HG03439 (cell line): ENCODE measurements at regions not wholly inside any gene's neighbourhood (a gene's known extent, or its start where the extent isn't known, plus 50 kb on each side); places are given as distances from the start of the nearest gene placed in this dataset.
"Not testable (repeated sequence)": the region's sequence is repeated elsewhere in the genome, so short reads cannot be mapped to it uniquely, and the experiment has no call there.

ENCODE experiments used
- ATAC-seq: cut with Tn5 transposase; IDR thresholded peaks from one replicate; pipeline ENCODE4 v1.9.1; 2021; ENCODE audit warnings: mild to moderate bottlenecking, moderate library complexity; ENCODE audit not compliant: unreplicated experiment

- ATAC-seq: no peak
Observed at GRCh38 chr5:62931153-62931950, 352.7 kb downstream of the LRRC70 start.

- ATAC-seq: no peak
Observed at GRCh38 chr5:62922191-62922590, 343.6 kb downstream of the LRRC70 start.

GRCh38 chr5:62920856-62921255, 342.2 kb downstream of the LRRC70 start:
- ATAC-seq: no peak

- ATAC-seq: no peak
Observed at GRCh38 chr5:62909326-62909725, 330.7 kb downstream of the LRRC70 start.

- ATAC-seq: no peak
Observed at GRCh38 chr5:62902126-62902525, 323.5 kb downstream of the LRRC70 start.

GRCh38 chr5:62900976-62901375, 322.4 kb downstream of the LRRC70 start:
- ATAC-seq: no peak

DNA sequence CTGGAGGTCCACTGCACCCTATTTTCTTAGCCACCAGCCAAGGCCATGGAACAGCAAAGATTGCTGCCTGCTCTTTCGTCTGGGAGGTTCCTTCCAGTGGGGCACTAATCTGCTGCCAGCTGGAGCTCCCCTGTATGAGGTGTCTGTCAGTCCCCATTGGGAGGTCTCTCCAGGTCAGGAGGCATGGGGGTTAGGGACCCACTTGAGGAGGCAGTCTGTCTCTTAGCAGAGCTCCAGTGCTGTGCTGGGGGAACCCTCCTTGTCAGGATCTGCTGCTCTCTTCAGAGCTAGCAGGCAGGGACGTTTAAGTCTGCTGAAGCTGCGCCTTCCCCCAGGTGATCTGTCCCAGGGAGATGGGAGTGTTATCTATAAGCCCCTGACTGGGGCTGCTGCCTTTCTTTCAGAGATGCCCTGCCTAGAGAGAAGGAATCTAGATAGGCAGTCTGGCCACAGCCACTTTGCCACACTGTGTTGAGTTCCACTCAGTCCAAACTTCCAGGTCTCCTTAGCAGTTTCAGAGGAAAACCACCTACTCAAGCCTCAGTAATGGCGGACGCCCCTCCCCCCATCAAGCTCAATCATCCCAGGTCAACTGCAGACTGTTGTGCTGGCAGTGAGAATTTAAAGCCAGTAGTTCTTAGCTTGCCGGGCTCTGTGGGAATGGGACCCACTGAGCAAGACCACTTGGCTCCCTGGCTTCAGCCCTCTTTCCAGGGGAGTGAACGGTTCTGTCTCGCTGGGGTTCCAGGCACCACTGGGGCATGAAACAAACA, 317.7 kb downstream of the LRRC70 start:
- ATAC-seq: no peak

GRCh38 chr5:62886603-62887315, 308.1 kb downstream of the LRRC70 start:
- ATAC-seq: no peak

DNA sequence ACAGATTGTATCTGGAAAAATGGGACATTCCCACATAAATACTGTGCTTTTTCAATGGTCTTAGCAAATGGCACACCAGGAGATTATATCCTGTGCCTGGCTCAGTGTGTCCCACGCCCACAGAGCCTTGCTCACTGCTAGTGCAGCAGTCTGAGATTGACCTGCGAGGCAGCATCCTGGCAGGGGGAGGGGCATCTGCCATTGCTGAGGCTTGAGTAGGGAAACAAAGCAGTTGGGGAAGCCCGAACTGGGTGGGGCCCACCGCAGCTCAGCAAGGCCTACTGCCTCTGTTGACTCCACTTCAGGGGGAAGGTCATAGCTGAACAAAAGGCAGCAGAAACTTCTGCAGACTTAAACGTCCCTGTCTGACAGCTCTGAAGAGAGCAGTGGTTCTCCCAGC, 258.7 kb downstream of the LRRC70 start:
- ATAC-seq: not testable (repeated sequence)

DNA sequence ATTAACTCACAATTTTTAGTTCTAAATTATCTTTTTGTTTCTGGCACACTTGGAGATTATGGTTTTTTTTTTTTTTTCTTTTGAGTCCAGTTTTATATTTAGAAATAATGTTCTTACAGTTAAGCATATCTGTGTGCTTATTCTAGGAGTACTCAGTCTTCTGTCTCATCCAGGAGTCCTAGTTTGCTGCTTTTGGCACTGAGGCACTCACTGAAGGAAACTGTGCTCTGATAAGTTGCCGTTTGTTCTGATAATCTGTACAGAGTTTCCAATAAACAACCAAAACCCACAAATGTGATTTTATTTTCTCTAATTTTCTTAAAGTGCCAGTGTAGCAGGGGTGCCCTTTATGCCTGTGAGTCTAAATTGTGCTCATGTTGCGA, 251.0 kb downstream of the LRRC70 start:
- ATAC-seq: no peak

DNA sequence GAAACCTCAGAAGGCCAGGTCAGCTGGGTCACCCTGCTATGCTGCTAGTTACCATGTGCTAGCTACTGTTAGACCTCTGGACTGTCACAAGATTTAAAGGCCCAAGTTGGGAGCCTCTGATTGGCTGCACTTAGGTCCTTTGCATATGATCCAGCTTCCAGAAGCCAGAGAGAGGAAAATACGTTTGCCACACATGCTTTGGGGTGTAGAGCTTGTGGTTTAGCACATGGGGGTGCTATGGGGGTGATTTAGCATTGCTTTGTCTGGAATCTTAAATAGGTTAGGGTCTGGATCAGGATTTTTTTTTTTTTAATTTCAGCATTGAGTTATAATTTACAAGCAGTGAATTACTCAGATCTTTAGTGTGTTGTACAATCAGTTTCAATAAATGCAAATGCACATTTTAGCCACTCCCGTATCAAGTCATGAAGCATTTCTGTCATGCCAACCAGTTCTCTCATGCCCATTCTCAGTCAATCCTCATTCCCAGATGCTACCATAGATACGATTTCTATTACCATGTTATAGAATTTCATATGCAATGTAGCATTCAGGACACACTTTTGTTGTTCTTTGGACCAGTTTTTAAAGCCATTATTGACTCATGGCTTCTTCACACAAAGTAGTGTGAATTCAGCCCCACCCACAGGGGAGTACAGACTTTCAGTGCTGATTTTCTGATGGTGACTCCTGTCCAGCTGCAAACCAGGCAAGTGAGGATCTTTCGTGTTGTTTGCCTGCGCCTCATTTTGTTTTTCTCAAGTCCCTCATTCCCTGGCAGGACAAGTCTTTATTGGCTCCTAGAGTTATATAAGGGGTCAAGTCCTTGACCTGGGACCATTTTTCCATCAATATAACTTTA, 250.4 kb downstream of the LRRC70 start:
- ATAC-seq: no peak

DNA sequence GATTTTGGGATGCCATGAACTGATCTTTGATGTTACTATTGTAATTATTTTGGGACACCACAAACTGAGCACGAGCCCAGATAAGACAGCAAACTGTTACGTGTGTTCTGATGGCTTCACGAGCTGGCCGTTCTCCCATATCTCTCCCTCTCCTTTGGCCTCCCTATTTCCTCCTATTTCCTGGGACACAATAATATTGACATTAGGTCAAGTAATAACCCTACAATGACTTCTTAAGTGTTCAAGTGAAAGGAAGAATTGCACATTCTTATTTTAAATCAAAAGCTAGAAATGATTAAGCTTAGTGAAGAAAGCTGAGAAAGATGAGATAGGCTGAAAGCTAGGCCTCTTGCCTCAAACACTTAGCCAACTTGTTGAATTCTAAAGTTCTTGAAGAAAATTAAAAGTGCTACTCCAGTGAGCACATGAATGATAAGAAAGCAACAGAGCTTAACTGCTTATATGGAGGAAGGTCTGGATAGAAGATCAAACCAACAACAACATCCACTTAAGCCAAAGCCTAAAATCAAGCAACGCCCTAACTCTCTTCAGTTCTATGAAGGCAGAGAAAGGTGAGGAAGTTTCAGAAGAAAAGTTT, 247.1 kb downstream of the LRRC70 start:
- no peak for ATAC-seq

DNA sequence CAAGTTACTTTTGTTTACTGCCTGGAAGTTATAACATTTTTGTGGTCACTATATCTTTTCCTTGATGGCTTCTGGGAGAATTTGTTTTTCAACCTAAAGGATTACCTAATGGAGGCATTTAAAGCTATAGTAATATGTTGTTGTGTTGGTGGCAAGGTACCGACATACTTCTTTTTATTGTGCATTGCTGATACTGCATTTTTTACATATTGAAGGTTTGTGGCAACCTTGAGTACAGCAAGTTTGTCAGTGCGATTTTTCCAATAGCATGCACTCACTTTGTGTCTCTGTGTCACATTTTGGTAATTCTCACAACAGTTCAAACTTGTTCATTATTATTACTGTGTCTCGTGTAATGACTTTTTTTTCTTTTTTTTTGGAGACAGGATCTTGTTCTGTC, 246.3 kb downstream of the LRRC70 start:
- no peak for ATAC-seq

GRCh38 chr5:62817043-62817442, 238.4 kb downstream of the LRRC70 start:
- ATAC-seq: not testable (repeated sequence)

DNA sequence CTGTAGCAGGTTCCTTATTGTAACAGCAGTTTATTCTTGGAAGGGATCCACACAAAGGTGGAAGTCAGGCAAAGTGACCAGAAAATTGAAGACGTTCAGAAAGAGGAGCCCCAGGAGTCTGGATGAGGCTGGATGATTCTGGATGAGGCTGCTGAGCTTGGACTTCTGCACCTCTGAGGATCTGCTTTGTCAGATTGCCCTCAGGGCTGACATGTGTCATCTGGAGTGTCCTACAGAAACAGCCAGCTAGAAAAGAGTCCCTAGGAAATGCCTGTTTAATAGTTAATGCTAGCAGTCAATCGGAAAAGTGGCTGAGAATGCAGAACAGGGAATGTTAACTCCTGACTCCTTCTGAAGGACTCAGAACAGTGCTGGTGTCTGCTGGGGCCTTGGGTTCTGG, 236.4 kb downstream of the LRRC70 start:
- no peak for ATAC-seq

DNA sequence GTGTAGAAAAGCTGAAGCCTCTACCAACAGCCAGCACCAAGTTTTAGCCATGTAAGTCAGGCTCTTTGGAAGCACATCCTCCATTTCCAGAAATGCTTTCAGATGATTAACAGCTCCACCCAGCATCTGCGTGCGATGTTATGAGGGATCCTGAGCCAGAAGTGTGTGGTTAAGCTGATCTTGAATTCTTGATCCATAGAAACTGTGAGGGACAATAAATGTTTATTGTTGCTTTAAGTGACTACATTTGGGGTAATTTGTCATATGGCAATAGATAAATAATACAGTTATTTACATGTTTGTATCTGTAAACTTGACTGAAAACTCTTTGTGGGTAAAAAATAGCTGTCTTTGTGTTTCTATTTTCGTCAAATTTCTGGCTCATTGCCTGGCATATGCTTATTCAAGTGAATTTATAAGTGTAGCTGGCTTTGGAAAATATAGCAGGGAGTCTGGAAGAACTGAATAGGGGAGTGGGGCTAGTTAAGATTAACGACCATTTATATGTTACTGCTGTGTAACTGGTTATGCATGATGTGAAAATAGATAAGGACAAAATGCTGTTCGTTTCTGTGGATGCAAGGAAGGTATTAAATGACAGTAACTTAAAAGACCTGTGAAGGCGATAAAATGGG, 234.1 kb downstream of the LRRC70 start:
- no peak for ATAC-seq

- not testable (repeated sequence) for ATAC-seq
Observed at GRCh38 chr5:62804819-62805218, 226.2 kb downstream of the LRRC70 start.

DNA sequence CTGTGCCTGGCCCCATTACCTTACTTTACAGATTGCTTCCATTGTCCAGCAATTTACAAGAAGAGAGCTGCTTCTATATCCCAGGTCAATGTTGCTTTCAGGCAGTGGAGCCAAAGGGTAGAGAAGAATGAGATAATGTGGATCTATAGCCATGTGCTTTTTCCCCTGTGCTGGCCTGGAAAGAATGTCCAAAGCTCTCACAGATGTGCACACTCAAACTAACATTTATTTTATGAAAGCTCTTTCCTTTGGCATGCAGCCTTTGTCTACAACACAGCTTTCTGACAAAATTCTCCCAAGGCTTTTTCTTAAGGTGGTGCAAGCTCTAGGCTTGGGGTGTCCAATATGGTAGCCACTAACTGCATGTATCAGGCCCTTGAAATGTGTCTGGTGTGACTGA, 217.3 kb downstream of the LRRC70 start:
- ATAC-seq: no peak

DNA sequence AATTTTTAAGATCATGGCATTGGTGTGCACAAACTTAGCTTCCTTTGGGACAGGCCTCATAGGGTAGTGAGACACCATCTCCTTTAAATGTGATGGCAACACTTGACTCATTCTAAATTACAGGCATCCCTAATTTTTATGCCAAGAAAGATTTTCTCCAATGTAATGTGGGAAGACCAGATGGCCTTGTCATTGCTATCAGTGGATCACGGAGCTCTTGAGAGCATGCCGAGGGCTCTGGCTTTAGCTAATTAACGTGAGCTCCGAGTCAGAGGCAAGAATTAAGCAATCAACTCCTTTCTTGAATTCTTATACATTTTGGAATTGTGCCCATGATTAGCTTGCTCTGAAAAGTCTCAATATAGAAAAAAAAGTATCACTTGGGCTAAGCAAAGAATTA, 215.8 kb downstream of the LRRC70 start:
- no peak for ATAC-seq

- ATAC-seq: no peak
Observed at GRCh38 chr5:62791059-62791458, 212.4 kb downstream of the LRRC70 start.
